GM10266 (cell line): ENCODE measurements at regions not wholly inside any gene's neighbourhood (a gene's known extent, or its start where the extent isn't known, plus 50 kb on each side); places are given as distances from the start of the nearest gene placed in this dataset.

ENCODE experiments used
- DNase-seq: peaks from one replicate; pipeline ENCODE4 v3.0.0; 2012; ENCODE audit errors: extremely low spot score
- TF ChIP-seq, protein P1 (sequence below): IDR thresholded peaks from 2 replicates; pipeline ENCODE4 v1.5.1; 2012; ENCODE audit warnings: mild to moderate bottlenecking, low read depth; ENCODE audit not compliant: control insufficient read depth, insufficient read depth; ENCODE audit errors: missing control alignments

- TF ChIP-seq, protein P1, sequence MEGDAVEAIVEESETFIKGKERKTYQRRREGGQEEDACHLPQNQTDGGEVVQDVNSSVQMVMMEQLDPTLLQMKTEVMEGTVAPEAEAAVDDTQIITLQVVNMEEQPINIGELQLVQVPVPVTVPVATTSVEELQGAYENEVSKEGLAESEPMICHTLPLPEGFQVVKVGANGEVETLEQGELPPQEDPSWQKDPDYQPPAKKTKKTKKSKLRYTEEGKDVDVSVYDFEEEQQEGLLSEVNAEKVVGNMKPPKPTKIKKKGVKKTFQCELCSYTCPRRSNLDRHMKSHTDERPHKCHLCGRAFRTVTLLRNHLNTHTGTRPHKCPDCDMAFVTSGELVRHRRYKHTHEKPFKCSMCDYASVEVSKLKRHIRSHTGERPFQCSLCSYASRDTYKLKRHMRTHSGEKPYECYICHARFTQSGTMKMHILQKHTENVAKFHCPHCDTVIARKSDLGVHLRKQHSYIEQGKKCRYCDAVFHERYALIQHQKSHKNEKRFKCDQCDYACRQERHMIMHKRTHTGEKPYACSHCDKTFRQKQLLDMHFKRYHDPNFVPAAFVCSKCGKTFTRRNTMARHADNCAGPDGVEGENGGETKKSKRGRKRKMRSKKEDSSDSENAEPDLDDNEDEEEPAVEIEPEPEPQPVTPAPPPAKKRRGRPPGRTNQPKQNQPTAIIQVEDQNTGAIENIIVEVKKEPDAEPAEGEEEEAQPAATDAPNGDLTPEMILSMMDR: no peak
These were observed 612.0 kb downstream of the C4orf33 start for GRCh38 chr4:129707949-129708348.

DNA sequence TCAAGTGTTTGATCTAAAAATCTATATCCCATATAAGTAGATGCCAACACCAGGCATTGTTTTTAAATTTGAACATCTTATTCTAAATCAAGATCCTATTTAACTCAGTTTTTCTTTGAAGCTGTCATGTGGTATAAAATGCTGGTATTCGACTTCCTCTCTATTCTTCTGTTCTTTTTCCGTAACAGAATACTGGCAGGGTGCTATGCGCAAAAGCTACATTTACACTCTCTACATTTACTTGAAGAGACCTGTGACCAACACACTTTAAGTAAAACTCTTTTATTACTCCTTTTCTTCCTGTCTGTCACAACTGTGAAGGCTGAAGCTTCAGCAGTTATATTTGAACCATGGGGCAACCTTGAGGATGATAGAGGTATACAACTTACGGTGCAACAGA is 612.8 kb downstream of the C4orf33 start:
- DNase-seq: no peak
- TF ChIP-seq, protein P1: no peak

More at GRCh38 chr4:129707949-129708348, 612.0 kb downstream of the C4orf33 start:
- DNase-seq: no peak

DNA sequence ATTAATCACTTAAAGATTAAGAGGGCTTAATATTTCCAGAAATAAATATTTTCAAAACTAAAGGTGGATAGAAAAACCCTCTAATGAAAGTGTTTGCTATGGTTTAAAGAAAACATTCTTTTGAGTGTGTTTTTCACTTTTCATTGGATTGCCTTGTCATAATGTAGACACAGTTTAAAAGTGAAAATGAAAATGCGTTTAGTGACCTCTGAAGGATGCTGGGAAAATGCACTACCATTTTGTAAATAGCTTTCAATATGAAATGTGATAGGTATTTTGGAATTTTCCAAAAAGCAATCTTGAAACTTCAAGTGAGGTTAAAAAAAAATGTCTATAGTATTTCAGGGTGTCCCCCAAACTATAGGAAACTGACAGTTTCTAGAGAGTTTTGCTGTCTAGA is 642.2 kb downstream of the C4orf33 start:
- TF ChIP-seq, protein P1: no peak
- DNase-seq: no peak

GRCh38 chr4:129747756-129748155 is 651.8 kb downstream of the C4orf33 start:
- TF ChIP-seq, protein P1: no peak
- no peak for DNase-seq

DNA sequence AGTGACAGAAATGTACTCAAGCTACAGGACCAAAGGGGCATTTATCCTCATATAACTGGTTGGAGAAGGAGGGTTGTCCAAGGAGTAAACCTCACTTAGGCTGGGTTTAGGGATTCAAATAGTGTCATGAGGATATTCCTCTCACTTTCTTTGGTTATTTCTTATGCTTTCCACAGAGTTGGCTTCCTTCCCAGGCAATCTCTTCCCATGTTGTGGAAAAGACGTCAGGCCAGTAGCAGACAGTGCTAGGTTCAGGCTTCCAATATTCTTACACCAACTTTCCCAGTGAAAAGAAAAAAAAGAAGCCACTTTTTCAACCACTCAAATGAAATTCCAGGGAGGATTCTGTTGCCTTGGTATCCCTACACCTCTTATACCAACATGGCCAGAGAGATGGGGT is 653.0 kb downstream of the C4orf33 start:
- TF ChIP-seq, protein P1: no peak
- DNase-seq: no peak

GRCh38 chr4:129751646-129752045 is 655.7 kb downstream of the C4orf33 start:
- no peak for DNase-seq
- TF ChIP-seq, protein P1: no peak

DNA sequence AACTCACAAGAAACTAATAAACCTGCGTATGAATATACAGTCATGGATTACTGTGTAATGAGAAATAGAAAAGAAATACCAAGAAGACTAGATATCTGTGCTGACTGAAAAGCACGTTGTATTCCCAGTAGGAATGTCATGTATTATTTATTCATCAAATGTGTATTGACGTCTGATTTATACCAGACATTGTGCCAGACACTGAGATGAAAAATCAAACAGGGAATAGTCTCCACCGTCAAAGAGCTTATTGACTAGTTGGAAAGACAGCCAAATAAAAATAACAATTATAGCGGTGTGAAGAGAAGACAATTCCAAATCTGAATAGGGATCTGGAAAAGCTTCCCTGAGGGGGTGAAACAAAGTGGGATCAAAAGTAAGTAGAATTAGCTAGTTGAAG is 687.6 kb downstream of the C4orf33 start:
- no peak for DNase-seq
- TF ChIP-seq, protein P1: no peak

DNA sequence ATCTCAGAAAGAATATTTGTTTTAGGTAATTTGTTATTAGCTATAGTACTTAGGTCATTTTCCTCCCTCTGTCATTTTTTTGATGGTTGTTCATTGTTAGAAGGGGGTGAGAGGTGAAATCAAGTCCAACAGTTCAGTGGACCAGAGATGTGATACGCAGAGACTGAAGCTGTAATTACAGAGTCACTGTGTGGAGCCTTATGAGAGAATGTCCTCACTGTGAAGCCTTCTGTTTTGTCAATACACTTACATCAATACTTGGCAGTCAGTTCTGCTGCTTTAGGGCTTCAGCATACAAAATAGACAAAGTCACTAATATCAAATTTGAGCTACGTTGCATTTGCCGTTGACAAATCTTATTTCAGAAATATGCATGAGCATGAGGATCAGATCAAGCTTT is 692.5 kb downstream of the C4orf33 start:
- TF ChIP-seq, protein P1: no peak
- no peak for DNase-seq
